GM23248 (cell line): ENCODE measurements at regions not wholly inside any gene's neighbourhood (a gene's known extent, or its start where the extent isn't known, plus 50 kb on each side); places are given as distances from the start of the nearest gene placed in this dataset.

Source experiments
- EZH2 ChIP-seq: fragments of 200-600 bp; sonication (generic); IDR thresholded peaks from 2 replicates; pipeline ENCODE4 v1.6.1; 2018; ENCODE audit warnings: antibody characterized with exemption, mild to moderate bottlenecking; ENCODE audit not compliant: insufficient read depth, poor library complexity, severe bottlenecking
- EZH2phosphoT487 ChIP-seq: fragments of 200-600 bp; sonication (generic); IDR thresholded peaks from 2 replicates; pipeline ENCODE4 v1.6.1; 2018; ENCODE audit warnings: antibody characterized with exemption, moderate library complexity, mild to moderate bottlenecking, low read depth; ENCODE audit not compliant: insufficient read depth

GRCh38 chr19:31960474-31960873 lies 384.9 kb upstream of the ZNF507 start:
- TF ChIP-seq EZH2 (no peak), EZH2phosphoT487 (no peak)
